GM13977 (cell line): ENCODE measurements at regions not wholly inside any gene's neighbourhood (a gene's known extent, or its start where the extent isn't known, plus 50 kb on each side); places are given as distances from the start of the nearest gene placed in this dataset.

Experiments
- DNase-seq: peaks from one replicate; pipeline ENCODE4 v3.0.0; 2012; ENCODE audit warnings: low spot score
- in situ Hi-C: fragments of 300-500 bp; cut with MboI; formaldehyde crosslinking; loops from one replicate; pipeline ENCODE4 v1.12.0; 2022; ENCODE audit warnings: low sequenced_read_pairs, low pct_unique_long_range_greater_than_20kb, mixed read lengths, inconsistent platforms; ENCODE audit not compliant: unreplicated experiment
- TF ChIP-seq, protein P1 (sequence below): IDR thresholded peaks from 2 replicates; pipeline ENCODE4 v1.5.1; 2012; ENCODE audit warnings: mild to moderate bottlenecking, control low read depth; ENCODE audit not compliant: insufficient read depth; ENCODE audit errors: extremely low read depth, missing control alignments

DNA sequence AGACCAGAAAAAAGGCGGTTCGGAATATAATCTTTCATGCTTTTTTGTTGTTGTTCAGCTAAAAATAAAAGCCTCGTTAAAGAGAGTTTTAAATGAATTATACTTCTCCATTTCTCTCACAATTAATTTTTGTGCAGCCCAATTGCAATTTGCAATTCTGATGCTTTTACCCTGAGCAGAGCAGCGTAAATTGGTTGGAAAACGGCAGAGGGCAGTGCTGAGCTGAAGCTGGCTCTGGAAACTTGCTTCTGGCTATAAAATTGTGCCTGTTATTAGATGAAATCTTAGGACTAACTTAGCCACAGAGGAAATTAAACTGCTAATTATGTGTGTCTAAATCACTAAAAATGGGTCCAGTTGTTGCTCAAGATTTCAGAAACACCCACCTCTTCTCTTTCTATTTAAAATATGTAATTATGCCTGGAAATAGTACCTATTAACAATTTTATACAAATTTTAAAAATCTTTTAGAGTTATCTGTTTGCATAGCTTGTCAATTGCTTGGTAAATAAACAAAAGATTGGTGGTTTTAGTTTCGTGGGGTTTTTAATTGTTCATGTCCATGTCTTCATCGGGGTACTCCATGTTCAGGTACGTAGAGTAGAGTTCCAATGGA, 441.8 kb upstream of the TLE4 start:
- in situ Hi-C loops: no loop called here
- DNase-seq: no peak
- TF ChIP-seq, protein P1, sequence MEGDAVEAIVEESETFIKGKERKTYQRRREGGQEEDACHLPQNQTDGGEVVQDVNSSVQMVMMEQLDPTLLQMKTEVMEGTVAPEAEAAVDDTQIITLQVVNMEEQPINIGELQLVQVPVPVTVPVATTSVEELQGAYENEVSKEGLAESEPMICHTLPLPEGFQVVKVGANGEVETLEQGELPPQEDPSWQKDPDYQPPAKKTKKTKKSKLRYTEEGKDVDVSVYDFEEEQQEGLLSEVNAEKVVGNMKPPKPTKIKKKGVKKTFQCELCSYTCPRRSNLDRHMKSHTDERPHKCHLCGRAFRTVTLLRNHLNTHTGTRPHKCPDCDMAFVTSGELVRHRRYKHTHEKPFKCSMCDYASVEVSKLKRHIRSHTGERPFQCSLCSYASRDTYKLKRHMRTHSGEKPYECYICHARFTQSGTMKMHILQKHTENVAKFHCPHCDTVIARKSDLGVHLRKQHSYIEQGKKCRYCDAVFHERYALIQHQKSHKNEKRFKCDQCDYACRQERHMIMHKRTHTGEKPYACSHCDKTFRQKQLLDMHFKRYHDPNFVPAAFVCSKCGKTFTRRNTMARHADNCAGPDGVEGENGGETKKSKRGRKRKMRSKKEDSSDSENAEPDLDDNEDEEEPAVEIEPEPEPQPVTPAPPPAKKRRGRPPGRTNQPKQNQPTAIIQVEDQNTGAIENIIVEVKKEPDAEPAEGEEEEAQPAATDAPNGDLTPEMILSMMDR: peak; percentile 58

DNA sequence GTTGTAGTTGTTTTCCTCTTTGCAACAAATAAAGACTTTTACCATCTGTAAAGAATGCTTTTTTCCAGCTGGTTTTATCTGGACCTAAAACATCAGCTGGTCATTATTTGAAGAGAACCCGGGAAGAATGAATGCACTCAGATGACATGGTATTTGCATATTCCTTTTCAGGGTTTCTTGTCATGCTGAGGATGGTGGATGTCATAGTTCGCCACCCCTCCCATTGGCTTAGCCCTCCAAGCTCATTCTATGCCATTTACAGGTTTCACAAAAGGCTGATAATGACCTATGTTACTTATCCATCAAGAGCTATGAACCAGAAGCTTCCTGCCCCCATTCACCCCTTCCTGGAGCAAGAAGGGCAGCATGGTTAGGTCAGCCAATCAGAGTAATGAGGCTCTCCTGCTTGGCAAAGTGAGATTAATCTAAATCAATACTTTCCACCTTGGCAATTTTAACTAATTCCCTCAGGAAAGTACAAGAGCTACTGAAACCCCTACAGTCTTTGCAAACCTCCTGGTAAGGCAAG, 440.5 kb upstream of the TLE4 start:
- TF ChIP-seq, protein P1: no peak
- DNase-seq: no peak
- in situ Hi-C loops: no loop called here

GRCh38 chr9:79131824-79132377, 439.9 kb upstream of the TLE4 start:
- in situ Hi-C loops: no loop called here
- TF ChIP-seq, protein P1: no peak
- DNase-seq: no peak

DNA sequence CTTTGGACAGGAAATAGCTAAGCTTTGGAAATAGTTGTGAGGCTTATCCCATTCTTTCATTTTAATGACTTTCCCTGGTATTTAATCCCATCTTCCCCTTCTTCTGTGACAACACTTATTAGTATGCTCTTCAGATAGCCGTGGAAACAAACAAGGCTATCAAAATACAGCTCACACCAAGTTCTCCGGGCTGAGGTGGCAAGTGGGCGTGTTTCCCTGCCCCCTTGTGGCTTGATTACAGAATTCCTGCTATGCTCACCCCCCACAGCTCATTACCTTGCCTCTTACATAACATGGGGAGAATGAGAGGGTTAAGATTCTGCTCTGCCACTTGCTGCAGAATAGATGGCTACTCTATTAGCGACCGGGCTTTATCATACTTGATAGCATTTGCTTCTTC, 437.1 kb upstream of the TLE4 start:
- DNase-seq: no peak
- TF ChIP-seq, protein P1: no peak
- in situ Hi-C loops: no loop called here

DNA sequence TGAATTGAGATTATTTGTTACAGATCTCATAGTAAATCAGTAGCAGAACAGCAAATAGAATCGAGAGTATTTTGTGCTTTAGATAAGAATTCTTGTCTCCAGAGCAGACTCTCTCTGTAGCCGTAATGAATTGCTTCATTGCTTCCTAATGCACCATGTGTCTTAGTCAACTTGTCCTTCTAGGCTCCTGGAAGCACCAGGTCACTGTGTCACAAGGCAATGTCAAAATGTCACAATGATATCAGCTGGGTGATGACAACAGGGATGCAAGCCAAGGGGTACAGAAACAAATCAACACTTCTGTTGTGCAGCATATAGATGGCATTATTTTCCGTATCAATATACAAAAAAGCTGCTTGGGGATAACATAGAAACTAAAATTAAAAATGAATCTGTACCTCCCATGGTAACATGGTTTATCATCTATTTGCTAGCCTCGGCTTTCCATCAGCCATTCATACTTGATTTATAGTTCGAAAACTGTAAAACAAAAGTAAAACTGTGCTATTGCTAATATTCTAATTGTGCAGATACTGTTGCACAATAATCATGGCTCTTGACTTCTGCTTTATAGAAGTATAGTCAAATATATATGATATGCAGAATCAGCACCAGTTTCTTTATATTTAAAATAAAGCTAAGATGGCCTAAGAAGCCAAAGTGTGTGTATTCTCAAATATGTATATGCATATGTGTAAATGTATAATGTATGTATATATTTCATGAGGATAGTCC, 435.9 kb upstream of the TLE4 start:
- DNase-seq: no peak
- in situ Hi-C loops: no loop called here
- TF ChIP-seq, protein P1: no peak

DNA sequence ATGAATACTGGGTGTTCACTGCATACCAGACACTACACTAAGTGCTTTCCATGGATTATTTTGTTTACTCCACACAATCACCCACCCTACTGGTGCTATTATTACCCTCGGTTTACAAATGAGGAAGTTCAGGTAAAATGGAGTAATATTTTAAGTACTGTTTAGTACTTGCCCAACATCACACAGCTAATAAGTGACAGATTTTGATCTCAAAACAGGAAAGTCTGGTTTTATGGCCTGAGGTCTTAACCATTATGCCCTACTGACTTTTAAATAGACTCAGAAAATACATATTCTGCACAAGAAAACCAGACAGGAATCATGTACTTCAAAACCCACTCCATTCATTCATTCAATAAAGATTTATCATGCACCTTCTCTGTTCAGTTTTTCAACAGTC, 431.0 kb upstream of the TLE4 start:
- TF ChIP-seq, protein P1: no peak
- no peak for DNase-seq
- in situ Hi-C loops: no loop called here
